ENCODE measurements at regions not wholly inside any gene's neighbourhood (a gene's known extent, or its start where the extent isn't known, plus 50 kb on each side); places are given as distances from the start of the nearest gene placed in this dataset.

GRCh38 chr22:23419171-23419570 is 160.9 kb downstream of the IGLL1 start:
- WGBS (ENCODE audit: insufficient coverage, low coverage, missing lambda C conversion rate), result 0% methylated on average over 1 of the region's 4 CpGs

More at GRCh38 chr22:23419171-23419570, 160.9 kb downstream of the IGLL1 start:
- Histone ChIP-seq H3K36me3 (ENCODE audit: control insufficient read depth, insufficient read depth, low read length) (no peaks in the 10 kb centered on the region), H3K4me1 (replicated peaks in 1 of 2; ENCODE audit: control insufficient read depth in 2 of 2, insufficient read depth in 2 of 2, low read length in 2 of 2) (peaks cover 0 to 9% of the 10 kb centered on the region in 2 experiments; a peak in 2 of 5 replicates), H3K79me2 (ENCODE audit: control insufficient read depth, insufficient read depth, low read length) (no peaks in the 10 kb centered on the region), H2AFZ (ENCODE audit: low read depth, low read length) (no peak overlapping the region), H3K4me2 (ENCODE audit: insufficient read depth, low read length) (no peak overlapping the region), H3K27me3 (ENCODE audit: control insufficient read depth in 2 of 2, insufficient read depth in 2 of 2, low read length in 2 of 2) (peaks cover 0 to 27% of the 10 kb centered on the region in 2 experiments; a peak in 2 of 5 replicates), H3K9ac (ENCODE audit: insufficient read depth in 1 of 2, low read depth in 2 of 2, low read length in 2 of 2) (no peak overlapping the region), H3K4me3 (no peak overlapping the region), H3K9me1 (ENCODE audit: control insufficient read depth, insufficient read depth, low read length) (no peaks in the 10 kb centered on the region), H3K9me3 (replicated peaks; ENCODE audit: control insufficient read depth, insufficient read depth, low read depth, low read length) (no peaks in the 10 kb centered on the region), H4K20me1 (replicated peaks; ENCODE audit: control insufficient read depth, insufficient read depth, low read length) (no peaks in the 10 kb centered on the region), H3K27ac (ENCODE audit: extremely low read depth, low read depth, low read length) (no peak overlapping the region)
- no peak for DNase-seq (ENCODE audit: extremely low read depth in 1 of 4, low spot score in 3 of 4)
- peak; percentile 26 for FAIRE-seq
- intact Hi-C loops (cut with micrococcal nuclease) (no loop called here), in situ Hi-C loops (cut with MboI) (no loop called here)
- no TSS peak for BruUV-seq (replicated peaks)
- no peak for TF ChIP-seq CBX2 (IDR thresholded peaks at IDR 0.05; ENCODE audit: insufficient read depth, low read length, poor library complexity, severe bottlenecking)
- TF ChIP-seq HNRNPK (IDR thresholded peaks at IDR 0.05; ENCODE audit: low read depth, low read length, poor library complexity, severe bottlenecking), result no peak
- no peak for TF ChIP-seq CUX1 (CRISPR knock-in tag; IDR thresholded peaks at IDR 0.05)
- no peak for TF ChIP-seq GTF2B (IDR thresholded peaks at IDR 0.05; ENCODE audit: extremely low read depth, insufficient read length)
- TF ChIP-seq ZNF280A (IDR thresholded peaks at IDR 0.05; ENCODE audit: low read depth, partially characterized antibody), result no peak
- no peak for TF ChIP-seq NFIC (IDR thresholded peaks at IDR 0.05)
- CTCF ChIA-PET (ENCODE audit: low intra/inter-chr PET ratio), result no interaction called here
- POLR2A ChIA-PET, result interaction anchor here (0.8 kb wide), 1 partner anchor 113 kb away, joined by 3 read pairs; no protein-coding TSS in a partner anchor
- ATAC-seq, result no peak

All from K562 (cell line).